ENCODE measurements at regions not wholly inside any gene's neighbourhood (a gene's known extent, or its start where the extent isn't known, plus 50 kb on each side); places are given as distances from the start of the nearest gene placed in this dataset.

GRCh38 chr6:14460556-14460955 is 343.0 kb downstream of the CD83 start:
- H3K4me3 ChIP-seq (ENCODE audit: control insufficient read depth, low read depth, low read length): no peak overlapping the region
- DNase-seq (ENCODE audit: low read depth): no peak
- TF ChIP-seq CTCF (conservative IDR thresholded peaks at IDR 0.05; ENCODE audit: control insufficient read depth, insufficient read depth, low read depth, low read length): no peak

- TF ChIP-seq CTCF (conservative IDR thresholded peaks at IDR 0.05; ENCODE audit: control insufficient read depth, insufficient read depth, low read depth, low read length): no peak
- no peak overlapping the region for H3K4me3 ChIP-seq (ENCODE audit: control insufficient read depth, low read depth, low read length)
- DNase-seq (ENCODE audit: low read depth): no peak
These were observed 344.6 kb downstream of the CD83 start for GRCh38 chr6:14462135-14462534.

- no peak for DNase-seq (ENCODE audit: low read depth)
- no peak for TF ChIP-seq CTCF (conservative IDR thresholded peaks at IDR 0.05; ENCODE audit: control insufficient read depth, insufficient read depth, low read depth, low read length)
- no peak overlapping the region for H3K4me3 ChIP-seq (ENCODE audit: control insufficient read depth, low read depth, low read length)
These were observed 345.0 kb downstream of the CD83 start for GRCh38 chr6:14462566-14462965.

- no peak for TF ChIP-seq CTCF (conservative IDR thresholded peaks at IDR 0.05; ENCODE audit: control insufficient read depth, insufficient read depth, low read depth, low read length)
- H3K4me3 ChIP-seq (ENCODE audit: control insufficient read depth, low read depth, low read length): no peak overlapping the region
- no peak for DNase-seq (ENCODE audit: low read depth)
These were observed 345.5 kb downstream of the CD83 start for GRCh38 chr6:14463110-14463509.

- DNase-seq (ENCODE audit: low read depth): peak; percentile 54
- TF ChIP-seq CTCF (conservative IDR thresholded peaks at IDR 0.05; ENCODE audit: control insufficient read depth, insufficient read depth, low read depth, low read length): peak; percentile 22
- H3K4me3 ChIP-seq (ENCODE audit: control insufficient read depth, low read depth, low read length): no peak overlapping the region
These were observed 346.5 kb downstream of the CD83 start for GRCh38 chr6:14464055-14464454.

GRCh38 chr6:14464716-14465115 is 347.1 kb downstream of the CD83 start:
- no peak overlapping the region for H3K4me3 ChIP-seq (ENCODE audit: control insufficient read depth, low read depth, low read length)
- no peak for DNase-seq (ENCODE audit: low read depth)
- no peak for TF ChIP-seq CTCF (conservative IDR thresholded peaks at IDR 0.05; ENCODE audit: control insufficient read depth, insufficient read depth, low read depth, low read length)

- no peak overlapping the region for H3K4me3 ChIP-seq (ENCODE audit: control insufficient read depth, low read depth, low read length)
- TF ChIP-seq CTCF (conservative IDR thresholded peaks at IDR 0.05; ENCODE audit: control insufficient read depth, insufficient read depth, low read depth, low read length): no peak
- peak; percentile 15 for DNase-seq (ENCODE audit: low read depth)
These were observed 348.7 kb downstream of the CD83 start for GRCh38 chr6:14466278-14466677.

All from fibroblast of mammary gland (primary cell).